DOHH2 (cell line): ENCODE measurements at regions not wholly inside any gene's neighbourhood (a gene's known extent, or its start where the extent isn't known, plus 50 kb on each side); places are given as distances from the start of the nearest gene placed in this dataset.
A peak's percentile ranks its signal among the peaks of the same experiment; 100 is the strongest.

Experiments used
- H3F3A ChIP-seq: fragments of 200-600 bp; sonication (generic), shearing (Covaris generic); 2 replicates; pipeline ENCODE4 v1.6.0; 2016; ENCODE audit warnings: antibody characterized with exemption, mild to moderate bottlenecking; ENCODE audit not compliant: control insufficient read depth, insufficient read depth
- H3K27ac ChIP-seq: fragments of 200-600 bp; sonication (generic); 2 replicates; pipeline ENCODE4 v1.5.1; 2014; ENCODE audit warnings: low read depth, mild to moderate bottlenecking, low read length, moderate library complexity
- H3K27me3 ChIP-seq: fragments of 200-600 bp; sonication (generic); 2 replicates; pipeline ENCODE4 v1.6.1; 2014; ENCODE audit warnings: mild to moderate bottlenecking, low read length, mixed read lengths; ENCODE audit not compliant: control insufficient read depth
- H3K36me3 ChIP-seq: fragments of 200-600 bp; sonication (generic); 2 replicates; pipeline ENCODE4 v1.6.1; 2014; ENCODE audit warnings: mild to moderate bottlenecking, low read length, moderate library complexity, mixed read lengths; ENCODE audit not compliant: control insufficient read depth
- H3K4me1 ChIP-seq: fragments of 200-600 bp; sonication (generic); 2 replicates; pipeline ENCODE4 v1.6.1; 2014; ENCODE audit warnings: mild to moderate bottlenecking, low read length, mixed read lengths; ENCODE audit not compliant: control insufficient read depth
- H3K4me2 ChIP-seq: fragments of 200-600 bp; sonication (generic); 2 replicates; pipeline ENCODE4 v1.6.0; 2014; ENCODE audit warnings: mild to moderate bottlenecking, low read length, moderate library complexity
- H3K4me3 ChIP-seq: fragments of 200-600 bp; sonication (generic); 2 replicates; pipeline ENCODE4 v1.5.1; 2014; ENCODE audit warnings: mild to moderate bottlenecking, low read length, mixed read lengths
- H3K79me2 ChIP-seq: fragments of 200-600 bp; sonication (generic); 2 replicates; pipeline ENCODE4 v1.6.1; 2014; ENCODE audit warnings: mild to moderate bottlenecking, low read length, mixed read lengths; ENCODE audit not compliant: control insufficient read depth
- H3K9me2 ChIP-seq: fragments of 200-600 bp; sonication (generic); replicated peaks from 2 replicates; pipeline ENCODE4 v1.6.1; 2014; ENCODE audit warnings: mild to moderate bottlenecking, low read length, mixed read lengths; ENCODE audit not compliant: control insufficient read depth
- H3K9me3 ChIP-seq: fragments of 200-600 bp; sonication (generic); 2 replicates; pipeline ENCODE4 v1.6.1; 2014; ENCODE audit warnings: antibody characterized with exemption, low read length, mixed read lengths; ENCODE audit not compliant: control insufficient read depth, insufficient read depth
- H4K20me1 ChIP-seq: fragments of 200-600 bp; sonication (generic); 2 replicates; pipeline ENCODE4 v1.6.0; 2014; ENCODE audit warnings: low read depth, mild to moderate bottlenecking, antibody characterized with exemption, low read length, moderate library complexity; ENCODE audit not compliant: control insufficient read depth, insufficient read depth
- CTCF ChIP-seq: fragments of 200-600 bp; sonication (generic); IDR thresholded peaks from one replicate; pipeline ENCODE4 v1.5.1; 2014; ENCODE audit warnings: antibody characterized with exemption, mild to moderate bottlenecking, low read depth, low read length; ENCODE audit not compliant: poor library complexity, severe bottlenecking
- EZH2phosphoT487 ChIP-seq: fragments of 200-600 bp; sonication (generic); IDR thresholded peaks from 2 replicates; pipeline ENCODE4 v1.6.1; 2017; ENCODE audit warnings: borderline replicate concordance, mild to moderate bottlenecking, antibody characterized with exemption, low read length, moderate library complexity, mixed read lengths

GRCh38 chr5:84450617-84451414 lies 66.1 kb upstream of the EDIL3 start:
- Histone ChIP-seq H3K4me3 (no peak overlapping the region), H3F3A (no peaks in the 10 kb centered on the region), H3K27me3 (no peaks in the 10 kb centered on the region), H3K36me3 (no peaks in the 10 kb centered on the region), H3K4me1 (no peaks in the 10 kb centered on the region), H4K20me1 (no peaks in the 10 kb centered on the region), H3K9me3 (no peaks in the 10 kb centered on the region), H3K79me2 (no peaks in the 10 kb centered on the region), H3K9me2 (no peaks in the 10 kb centered on the region), H3K4me2 (no peak overlapping the region), H3K27ac (no peak overlapping the region)
- TF ChIP-seq CTCF (peak; percentile 18), EZH2phosphoT487 (no peak)

- H3K9me3 ChIP-seq = no peaks in the 10 kb centered on the region
- no peaks in the 10 kb centered on the region for H3F3A ChIP-seq
Measured at GRCh38 chr5:84445049-84445685, 60.5 kb upstream of the EDIL3 start.

GRCh38 chr5:84438456-84438855 lies 53.8 kb upstream of the EDIL3 start:
- no peaks in the 10 kb centered on the region for H3K27me3 ChIP-seq
- H3K36me3 ChIP-seq = no peaks in the 10 kb centered on the region
- no peak overlapping the region for H3K27ac ChIP-seq
- no peaks in the 10 kb centered on the region for H4K20me1 ChIP-seq
- H3K4me2 ChIP-seq = no peak overlapping the region
- no peaks in the 10 kb centered on the region for H3K79me2 ChIP-seq
- H3K9me3 ChIP-seq = no peaks in the 10 kb centered on the region
- no peaks in the 10 kb centered on the region for H3K4me1 ChIP-seq
- no peak overlapping the region for H3K4me3 ChIP-seq
- no peaks in the 10 kb centered on the region for H3F3A ChIP-seq
- no peaks in the 10 kb centered on the region for H3K9me2 ChIP-seq
- no peak for TF ChIP-seq CTCF
- no peak for TF ChIP-seq EZH2phosphoT487

More at GRCh38 chr5:84445049-84445685, 60.5 kb upstream of the EDIL3 start:
- Histone ChIP-seq H3K4me3 (no peak overlapping the region), H3K79me2 (no peaks in the 10 kb centered on the region), H3K36me3 (no peaks in the 10 kb centered on the region), H3K4me1 (no peaks in the 10 kb centered on the region), H3K4me2 (no peak overlapping the region), H3K27ac (no peak overlapping the region), H3K9me2 (no peaks in the 10 kb centered on the region), H4K20me1 (no peaks in the 10 kb centered on the region), H3K27me3 (no peaks in the 10 kb centered on the region)
- TF ChIP-seq EZH2phosphoT487 (no peak), CTCF (no peak)
